NCI-H345 (cell line): ENCODE measurements at regions not wholly inside any gene's neighbourhood (a gene's known extent, or its start where the extent isn't known, plus 50 kb on each side); places are given as distances from the start of the nearest gene placed in this dataset.

Experiments
- DNase-seq: peaks from one replicate; lab custom pipeline; 2025; lab: John Stamatoyannopoulos, UW

GRCh38 chr9:115254287-115255180 lies 136.6 kb upstream of the TNC start:
- DNase-seq = peak; percentile 50

- peak; percentile 6 for DNase-seq
Measured at GRCh38 chr9:115261656-115262081, 143.7 kb upstream of the TNC start.

- DNase-seq = peak; percentile 99
Measured at GRCh38 chr9:115262477-115262876, 144.5 kb upstream of the TNC start.

- peak; percentile 26 for DNase-seq
Measured at GRCh38 chr9:115262952-115263351, 145.0 kb upstream of the TNC start.

GRCh38 chr9:115263371-115264075 lies 145.6 kb upstream of the TNC start:
- no peak for DNase-seq

- DNase-seq = no peak
Measured at GRCh38 chr9:115264313-115264712, 146.4 kb upstream of the TNC start.

GRCh38 chr9:115267790-115268189 lies 149.8 kb upstream of the TNC start:
- no peak for DNase-seq

- no peak for DNase-seq
Measured at GRCh38 chr9:115275753-115276152, 157.8 kb upstream of the TNC start.

- DNase-seq = no peak
Measured at GRCh38 chr9:115276621-115277020, 158.7 kb upstream of the TNC start.

- DNase-seq = no peak
Measured at GRCh38 chr9:115277301-115277700, 159.3 kb upstream of the TNC start.

- no peak for DNase-seq
Measured at GRCh38 chr9:115278326-115279035, 160.5 kb upstream of the TNC start.

GRCh38 chr9:115283395-115283794 lies 165.4 kb upstream of the TNC start:
- DNase-seq = no peak

- DNase-seq = no peak
Measured at GRCh38 chr9:115285836-115286235, 167.9 kb upstream of the TNC start.

- no peak for DNase-seq
Measured at GRCh38 chr9:115286411-115286810, 168.5 kb upstream of the TNC start.

- DNase-seq = no peak
Measured at GRCh38 chr9:115289757-115290208, 171.8 kb upstream of the TNC start.

GRCh38 chr9:115291841-115292240 lies 173.9 kb upstream of the TNC start:
- DNase-seq = no peak

GRCh38 chr9:115292584-115293279 lies 174.8 kb upstream of the TNC start:
- no peak for DNase-seq

- no peak for DNase-seq
Measured at GRCh38 chr9:115295734-115296133, 177.8 kb upstream of the TNC start.

- no peak for DNase-seq
Measured at GRCh38 chr9:115296831-115297565, 179.0 kb upstream of the TNC start.

- no peak for DNase-seq
Measured at GRCh38 chr9:115300116-115300515, 182.2 kb upstream of the TNC start.

- no peak for DNase-seq
Measured at GRCh38 chr9:115300874-115301273, 182.9 kb upstream of the TNC start.
